K562 (cell line): ENCODE measurements at regions not wholly inside any gene's neighbourhood (a gene's known extent, or its start where the extent isn't known, plus 50 kb on each side); places are given as distances from the start of the nearest gene placed in this dataset.

Experiments used
- ATAC-seq: fragments of 200-7000 bp; cut with Tn5 transposase; 3 replicates; pipeline ENCODE4 v1.9.1; 2020; ENCODE audit warnings: moderate library complexity
- BruUV-seq: library from RNA; stranded (reverse); fragments of 400-500 nt; replicated peaks from 2 replicates; lab custom pipeline; 2021; lab: Mats Ljungman, UMichigan
- CTCF ChIA-PET: fragments of 300-600 bp; formaldehyde crosslinking; extraction: SDS; loops from one replicate; lab custom pipeline; 2021; ENCODE audit warnings: low intra/inter-chr PET ratio; lab: Yijun Ruan, JAX
- POLR2A ChIA-PET: fragments of 300-600, 350-650 bp; sonication (Branson Sonifier 250); formaldehyde crosslinking; extraction: SDS; loops from one replicate; lab custom pipeline; 2021; ENCODE audit warnings: antibody characterized with exemption, inconsistent platforms; lab: Yijun Ruan, JAX
- DNase-seq, 4 experiments: peaks; one replicate each; pipeline versions ENCODE4 v3.0.0 to v3.0.0-alpha.2; 2011 to 2018; ENCODE audit warnings: low spot score in 3 of 4, mixed read lengths in 3 of 4; ENCODE audit errors: extremely low read depth in 1 of 4
- FAIRE-seq: peaks from 2 replicates; lab custom pipeline; 2011; peaks lifted over from hg19 to GRCh38; lab: Jason Lieb, UNC
- H2AFZ ChIP-seq: 2 replicates; pipeline ENCODE4 v1.6.0; 2011; ENCODE audit warnings: low read depth, low read length, control low read depth, inconsistent platforms
- H3K27ac ChIP-seq: fragments of 200-600 bp; 3 replicates; pipeline ENCODE4 v1.8.0; 2011; ENCODE audit warnings: low read depth, mild to moderate bottlenecking, control low read depth, inconsistent platforms, low read length, moderate library complexity, mixed read lengths; ENCODE audit errors: extremely low read depth
- H3K27me3 ChIP-seq, 2 experiments: fragments of 300-600 bp in 1 of 2; 2 replicates in 1 of 2; 3 replicates in 1 of 2; pipeline versions ENCODE4 v1.6.0 to v1.8.0; 2011; ENCODE audit warnings: inconsistent platforms in 2 of 2, low read length in 2 of 2, mild to moderate bottlenecking in 1 of 2, mixed read lengths in 1 of 2, moderate library complexity in 1 of 2; ENCODE audit not compliant: control insufficient read depth in 2 of 2, insufficient read depth in 2 of 2
- H3K36me3 ChIP-seq: fragments of 300-600 bp; 3 replicates; pipeline ENCODE4 v1.8.0; 2011; ENCODE audit warnings: mild to moderate bottlenecking, low read length, inconsistent platforms; ENCODE audit not compliant: control insufficient read depth, insufficient read depth
- H3K4me1 ChIP-seq, 2 experiments: fragments of 200-600 bp in 1 of 2; replicated peaks in 1 of 2; 2 replicates in 1 of 2; 3 replicates in 1 of 2; pipeline versions ENCODE4 v1.5.1 to v1.8.0; 2011; ENCODE audit warnings: inconsistent platforms in 2 of 2, low read length in 2 of 2, mild to moderate bottlenecking in 1 of 2, mixed read lengths in 1 of 2, moderate library complexity in 1 of 2; ENCODE audit not compliant: control insufficient read depth in 2 of 2, insufficient read depth in 2 of 2
- H3K4me2 ChIP-seq: 2 replicates; pipeline ENCODE4 v1.6.1; 2011; ENCODE audit warnings: low read length, control low read depth, inconsistent platforms, mixed read lengths; ENCODE audit not compliant: insufficient read depth
- H3K4me3 ChIP-seq: fragments of 200-600 bp; sonication (generic), shearing (Covaris generic); 2 replicates; pipeline ENCODE4 v1.5.1; 2016; ENCODE audit warnings: control low read depth, inconsistent platforms
- H3K79me2 ChIP-seq: fragments of 200-600 bp; 3 replicates; pipeline ENCODE4 v1.8.0; 2011; ENCODE audit warnings: low read length, inconsistent platforms; ENCODE audit not compliant: control insufficient read depth, insufficient read depth
- H3K9ac ChIP-seq, 2 experiments: 2 replicates each; pipeline versions ENCODE4 v1.6.0 to v1.6.1; 2011; ENCODE audit warnings: low read depth in 2 of 2, low read length in 2 of 2, control low read depth in 1 of 2, inconsistent platforms in 1 of 2, mild to moderate bottlenecking in 1 of 2, mixed read lengths in 1 of 2; ENCODE audit not compliant: insufficient read depth in 1 of 2
- H3K9me1 ChIP-seq: one replicate; pipeline ENCODE4 v1.6.0; 2011; ENCODE audit warnings: inconsistent platforms, mild to moderate bottlenecking, low read length, moderate library complexity; ENCODE audit not compliant: control insufficient read depth, insufficient read depth
- H3K9me3 ChIP-seq: replicated peaks from 2 replicates; pipeline ENCODE4 v1.5.1; 2011; ENCODE audit warnings: low read depth, low read length, inconsistent platforms; ENCODE audit not compliant: control insufficient read depth, insufficient read depth
- H4K20me1 ChIP-seq: replicated peaks from 2 replicates; pipeline ENCODE4 v1.6.1; 2011; ENCODE audit warnings: low read length, inconsistent platforms, mixed read lengths; ENCODE audit not compliant: control insufficient read depth, insufficient read depth
- HINFP ChIP-seq: fragments of 450-650 bp; conservative IDR thresholded peaks from 2 replicates; pipeline ENCODE4 v1.6.1; 2016; ENCODE audit warnings: missing genetic modification characterization, low read depth, mild to moderate bottlenecking, control low read depth, missing compliant biosample characterization
- MXD1 ChIP-seq: fragments of 250-450 bp; sonication (Bioruptor Pico); IDR thresholded peaks from 2 replicates; pipeline ENCODE4 v1.8.0; 2021; ENCODE audit warnings: borderline replicate concordance, mild to moderate bottlenecking, moderate library complexity; ENCODE audit not compliant: poor library complexity, severe bottlenecking
- ZBTB43 ChIP-seq: sonication (generic); formaldehyde crosslinking; IDR thresholded peaks from 2 replicates; pipeline ENCODE4 v1.8.0; 2023; ENCODE audit warnings: mild to moderate bottlenecking, missing genetic modification reagents
- WGBS: fragments of 100-300 bp; shearing (Covaris generic); methylation state at CpG from one replicate; pipeline ENCODE4 v1.1.6; 2016; ENCODE audit warnings: low coverage, mixed read lengths; ENCODE audit not compliant: insufficient coverage; ENCODE audit errors: missing lambda C conversion rate; 5-methylcytosine and 5-hydroxymethylcytosine counted together
- in situ Hi-C: fragments of 300-500 bp; cut with MboI; formaldehyde crosslinking; loops from 4 replicates; pipeline ENCODE4 v1.15.0; 2018; ENCODE audit warnings: inconsistent platforms, mixed read lengths
- intact Hi-C: fragments of 100-400 bp; cut with micrococcal nuclease; formaldehyde crosslinking; loops from 2 replicates; pipeline ENCODE4 v1.14.2; 2022

- H2AFZ ChIP-seq: no peak overlapping the region
- in situ Hi-C loops: no loop called here
Observed at GRCh38 chr2:53148221-53148620, 619.4 kb upstream of the CHAC2 start.

More at GRCh38 chr2:53148221-53148620, 619.4 kb upstream of the CHAC2 start:
- H3K4me3 ChIP-seq: no peak overlapping the region
- H3K27me3 ChIP-seq: no peaks in the 10 kb centered on the region
- FAIRE-seq (no peak), ATAC-seq (no peak), DNase-seq (no peak)
- TF ChIP-seq HINFP (tag): no peak
- TF ChIP-seq MXD1 (CRISPR knock-in tag): no peak
- TF ChIP-seq ZBTB43 (CRISPR knock-in tag): no peak
- ChIA-PET POLR2A (no interaction called here), CTCF (no interaction called here)
- no peaks in the 10 kb centered on the region for H3K9me3 ChIP-seq
- intact Hi-C loops: no loop called here
- 0% methylated on average over 3 of the region's 3 CpGs for WGBS
- H3K79me2 ChIP-seq: no peaks in the 10 kb centered on the region
- H3K4me1 ChIP-seq: no peaks in the 10 kb centered on the region
- BruUV-seq: no TSS peak
- no peaks in the 10 kb centered on the region for H3K36me3 ChIP-seq
- no peaks in the 10 kb centered on the region for H3K9me1 ChIP-seq
- no peak overlapping the region for H3K9ac ChIP-seq
- H3K27ac ChIP-seq: no peak overlapping the region
- no peaks in the 10 kb centered on the region for H4K20me1 ChIP-seq
- H3K4me2 ChIP-seq: no peak overlapping the region
